Fibroblast of skin of right biceps (primary cell): ENCODE measurements at regions not wholly inside any gene's neighbourhood (a gene's known extent, or its start where the extent isn't known, plus 50 kb on each side); places are given as distances from the start of the nearest gene placed in this dataset.
"Not testable (repeated sequence)": the region's sequence is repeated elsewhere in the genome, so short reads cannot be mapped to it uniquely, and the experiment has no call there.

Experiments used
- DNase-seq: peaks from one replicate; pipeline ENCODE4 v3.0.0-alpha.2; 2013

- DNase-seq = no peak
These were observed 329.0 kb upstream of the TMTC4 start for GRCh38 chr13:101003566-101003965.

- no peak for DNase-seq
These were observed 314.8 kb upstream of the TMTC4 start for GRCh38 chr13:100989392-100989791.

GRCh38 chr13:100988921-100989320 lies 314.3 kb upstream of the TMTC4 start:
- no peak for DNase-seq

- peak; percentile 17 for DNase-seq
These were observed 313.4 kb upstream of the TMTC4 start for GRCh38 chr13:100987948-100988347.

GRCh38 chr13:100986571-100986970 lies 312.0 kb upstream of the TMTC4 start:
- no peak for DNase-seq

GRCh38 chr13:100984085-100984705 lies 309.6 kb upstream of the TMTC4 start:
- no peak for DNase-seq

- DNase-seq = no peak
These were observed 308.5 kb upstream of the TMTC4 start for GRCh38 chr13:100983111-100983510.

- peak; percentile 9 for DNase-seq
These were observed 305.6 kb upstream of the TMTC4 start for GRCh38 chr13:100980171-100980570.

- DNase-seq = no peak
These were observed 303.2 kb upstream of the TMTC4 start for GRCh38 chr13:100977841-100978240.

GRCh38 chr13:100976993-100977392 lies 302.4 kb upstream of the TMTC4 start:
- peak; percentile 3 for DNase-seq

GRCh38 chr13:100975666-100976065 lies 301.1 kb upstream of the TMTC4 start:
- not testable (repeated sequence) for DNase-seq

- DNase-seq = no peak
These were observed 288.0 kb upstream of the TMTC4 start for GRCh38 chr13:100962585-100962984.

GRCh38 chr13:100961186-100961585 lies 286.6 kb upstream of the TMTC4 start:
- DNase-seq = no peak

GRCh38 chr13:100958831-100959230 lies 284.2 kb upstream of the TMTC4 start:
- DNase-seq = no peak

GRCh38 chr13:100957741-100958140 lies 283.1 kb upstream of the TMTC4 start:
- no peak for DNase-seq

GRCh38 chr13:100954430-100955305 lies 280.1 kb upstream of the TMTC4 start:
- peak; percentile 29 for DNase-seq

- DNase-seq = no peak
These were observed 276.4 kb upstream of the TMTC4 start for GRCh38 chr13:100951016-100951415.

- not testable (repeated sequence) for DNase-seq
These were observed 274.3 kb upstream of the TMTC4 start for GRCh38 chr13:100948937-100949336.

- no peak for DNase-seq
These were observed 272.0 kb upstream of the TMTC4 start for GRCh38 chr13:100946588-100946987.

GRCh38 chr13:100944791-100945345 lies 270.3 kb upstream of the TMTC4 start:
- DNase-seq = no peak

GRCh38 chr13:100942742-100943141 lies 268.1 kb upstream of the TMTC4 start:
- no peak for DNase-seq

GRCh38 chr13:100941377-100942368 lies 267.1 kb upstream of the TMTC4 start:
- DNase-seq = peak; percentile 9

GRCh38 chr13:100940658-100941057 lies 266.1 kb upstream of the TMTC4 start:
- no peak for DNase-seq
